AG10803 (cell line): ENCODE measurements at regions not wholly inside any gene's neighbourhood (a gene's known extent, or its start where the extent isn't known, plus 50 kb on each side); places are given as distances from the start of the nearest gene placed in this dataset.

Source experiments
- DNase-seq: peaks from one replicate; pipeline ENCODE4 v3.0.0; 2010; ENCODE audit warnings: low read depth
- H3K4me3 ChIP-seq: 2 replicates; pipeline ENCODE4 v1.5.1; 2011; ENCODE audit warnings: mild to moderate bottlenecking, low read length, control low read depth
- CTCF ChIP-seq: conservative IDR thresholded peaks from 2 replicates; pipeline ENCODE4 v1.5.1; 2011; ENCODE audit warnings: mild to moderate bottlenecking, low read length, control low read depth, inconsistent platforms

DNA sequence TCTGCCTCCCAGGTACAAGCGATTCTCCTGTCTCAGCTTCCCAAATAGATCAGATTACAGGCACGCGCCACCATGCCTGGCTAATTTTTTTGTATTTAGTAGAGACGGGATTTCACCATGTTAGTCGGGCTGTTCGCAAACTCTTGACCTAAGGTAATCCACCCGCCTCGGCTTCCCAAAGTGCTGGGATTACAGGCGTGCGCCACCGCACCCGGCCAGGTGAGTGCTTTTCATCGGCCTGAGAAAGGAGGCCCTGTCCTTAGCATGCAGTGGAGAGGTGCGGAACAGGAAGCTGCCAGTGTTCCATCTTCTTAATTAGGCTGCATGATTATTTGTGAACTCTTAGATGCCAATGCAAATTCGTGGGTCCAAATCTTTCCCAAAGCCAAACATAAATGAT, 125.7 kb upstream of the THSD7B start:
- no peak overlapping the region for H3K4me3 ChIP-seq
- no peak for DNase-seq
- no peak for TF ChIP-seq CTCF

GRCh38 chr2:136638193-136638592, 127.2 kb upstream of the THSD7B start:
- DNase-seq: no peak
- TF ChIP-seq CTCF: no peak
- H3K4me3 ChIP-seq: no peak overlapping the region

- no peak overlapping the region for H3K4me3 ChIP-seq
- no peak for DNase-seq
- no peak for TF ChIP-seq CTCF
Observed at GRCh38 chr2:136637402-136637801, 127.9 kb upstream of the THSD7B start.

- no peak for DNase-seq
- H3K4me3 ChIP-seq: no peak overlapping the region
- TF ChIP-seq CTCF: no peak
Observed at GRCh38 chr2:136628490-136628889, 136.9 kb upstream of the THSD7B start.

GRCh38 chr2:136613096-136613495, 152.2 kb upstream of the THSD7B start:
- TF ChIP-seq CTCF: no peak
- H3K4me3 ChIP-seq: no peak overlapping the region
- no peak for DNase-seq

- no peak for DNase-seq
- no peak for TF ChIP-seq CTCF
- H3K4me3 ChIP-seq: no peak overlapping the region
Observed at GRCh38 chr2:136612079-136612478, 153.3 kb upstream of the THSD7B start.

DNA sequence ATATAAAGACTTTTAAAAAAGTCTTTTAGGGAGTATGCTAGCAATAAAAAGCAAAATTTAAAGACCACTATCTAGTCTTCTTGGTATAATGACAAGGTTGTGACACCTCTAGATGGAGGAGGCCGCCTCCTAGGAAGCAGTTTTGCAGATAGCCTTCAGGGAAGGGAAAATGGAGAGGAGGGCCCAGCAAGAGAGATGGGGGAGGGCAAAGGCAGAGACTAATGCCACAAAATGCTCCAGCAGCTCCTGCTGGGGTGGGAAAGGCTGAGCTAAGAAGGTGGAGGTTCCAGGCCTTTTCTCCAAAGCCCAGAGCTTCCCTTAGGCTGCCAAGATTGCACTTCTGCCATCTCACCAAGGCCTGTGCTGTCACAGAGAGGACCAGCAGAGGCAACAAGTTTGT, 153.9 kb upstream of the THSD7B start:
- TF ChIP-seq CTCF: no peak
- DNase-seq: no peak
- H3K4me3 ChIP-seq: no peak overlapping the region
